Posterior vena cava (tissue), 2 donors: ENCODE measurements at regions not wholly inside any gene's neighbourhood (a gene's known extent, or its start where the extent isn't known, plus 50 kb on each side); places are given as distances from the start of the nearest gene placed in this dataset.
A peak's percentile ranks its signal among the peaks of the same experiment; 100 is the strongest.

Source experiments
- DNase-seq: peaks from one replicate; pipeline ENCODE4 v3.0.0-alpha.2; 2020; ENCODE audit warnings: low spot score
- intact Hi-C, 2 donors: fragments of 100-400 bp; cut with DNase I; formaldehyde crosslinking; loops; one replicate each; pipeline versions ENCODE4 v1.14.1 to v1.14.2; 2022 to 2023
- donor health status: DM: yes; HTN: yes; CAD: no.
- donor health status: DM: yes; HTN: yes; CAD: no.

- intact Hi-C loops: no loop called here
Observed at GRCh38 chr15:69590932-69591524, 138.4 kb downstream of the RPLP1 start.

GRCh38 chr15:69591905-69592508 lies 139.4 kb downstream of the RPLP1 start:
- intact Hi-C loops: no loop called here
- peak; percentile 6 for DNase-seq

More at GRCh38 chr15:69590932-69591524, 138.4 kb downstream of the RPLP1 start:
- peak; percentile 58 for DNase-seq

- peak; percentile 60 for DNase-seq
- intact Hi-C loops: no loop called here
Observed at GRCh38 chr15:69592954-69593353, 140.3 kb downstream of the RPLP1 start.

GRCh38 chr15:69593488-69593887 lies 140.9 kb downstream of the RPLP1 start:
- intact Hi-C loops: no loop called here
- DNase-seq: peak; percentile 50

DNA sequence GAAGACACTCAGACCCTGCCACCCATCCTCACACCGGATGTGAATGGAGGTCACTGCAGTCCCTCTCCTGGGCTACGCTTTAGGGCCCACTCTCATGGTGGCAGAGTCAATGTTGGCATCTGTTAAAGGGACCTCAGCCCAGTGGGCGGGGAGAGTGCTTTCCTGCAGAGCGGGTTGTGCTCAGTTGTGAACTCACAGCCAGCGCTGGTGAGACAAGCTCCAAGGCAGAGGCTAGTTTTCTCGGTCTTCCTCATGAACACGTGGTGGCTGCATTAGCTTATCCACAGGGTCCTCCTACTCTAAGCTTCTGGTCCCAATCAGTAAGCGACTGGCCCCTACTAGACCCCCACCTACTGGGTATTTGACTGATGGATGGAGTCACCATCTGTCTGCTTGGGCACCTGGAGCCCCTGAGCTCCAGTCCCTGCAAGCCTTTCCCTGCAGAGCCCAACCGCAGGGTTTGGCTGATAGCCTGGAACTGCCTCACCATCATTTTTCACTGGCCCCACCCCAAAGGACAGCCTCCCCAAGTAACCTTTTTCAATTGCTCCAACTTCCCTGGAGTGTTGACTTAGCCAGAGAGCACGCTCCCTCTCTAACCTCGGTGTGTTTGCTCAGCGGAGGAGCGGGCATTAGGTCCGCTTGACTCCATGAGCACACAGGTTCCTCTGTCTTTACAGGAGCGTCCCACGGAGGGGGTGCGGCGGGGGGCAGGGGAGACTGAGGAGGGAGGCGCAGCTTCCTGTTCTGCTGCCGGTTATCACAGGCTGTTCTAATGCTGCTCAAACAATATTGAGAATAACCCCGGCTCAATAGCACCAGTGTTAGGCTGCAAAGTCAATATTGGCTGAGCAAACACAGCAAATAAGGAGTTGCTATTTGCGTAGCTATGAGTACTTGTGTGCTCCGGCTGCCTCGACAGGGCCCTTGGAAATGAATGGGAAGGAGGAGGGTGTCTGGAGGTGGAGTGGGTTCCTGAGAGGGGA lies 141.7 kb downstream of the RPLP1 start:
- peak; percentile 91 for DNase-seq
- intact Hi-C loops: no loop called here

DNA sequence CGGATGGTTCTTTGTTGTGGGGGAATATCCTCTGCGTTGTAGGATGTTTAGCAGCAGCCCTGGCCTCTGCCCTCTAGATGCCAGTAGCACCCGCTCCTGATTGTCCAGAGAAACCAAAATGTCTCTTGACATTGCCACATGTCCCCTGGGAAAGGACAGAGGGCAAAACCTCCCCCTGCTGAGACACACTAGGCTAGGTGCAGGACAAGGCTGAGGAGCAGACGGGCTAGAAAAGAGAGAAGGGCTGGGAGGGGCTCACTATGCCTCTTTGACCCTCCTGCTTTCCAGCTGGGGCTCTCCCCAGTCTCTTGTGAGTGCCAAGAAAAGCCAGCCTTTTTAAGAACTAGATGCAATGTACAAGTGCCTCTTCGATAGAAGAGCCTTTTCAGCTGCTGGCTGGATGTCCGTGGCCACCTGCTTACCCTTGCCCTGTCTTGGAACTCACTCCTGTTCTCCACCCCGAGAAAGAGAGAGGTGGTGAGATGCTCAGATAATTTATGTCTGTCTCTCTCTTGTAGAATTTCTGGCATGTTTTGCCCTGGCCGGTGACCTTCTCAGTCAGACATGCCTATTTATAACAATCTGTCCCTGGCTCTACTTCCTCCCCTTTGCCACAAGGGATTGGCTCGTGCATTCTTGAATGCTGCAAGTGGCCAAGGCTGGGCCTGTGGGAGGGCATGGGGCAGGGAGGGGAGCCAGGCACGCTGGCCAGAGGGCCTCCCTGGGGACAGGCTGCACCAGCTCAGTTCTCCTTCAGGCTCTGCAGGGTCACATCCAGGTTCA lies 142.6 kb downstream of the RPLP1 start:
- intact Hi-C loops: no loop called here
- DNase-seq: peak; percentile 82

GRCh38 chr15:69597061-69597592 lies 144.5 kb downstream of the RPLP1 start:
- intact Hi-C loops: no loop called here
- DNase-seq: peak; percentile 43

GRCh38 chr15:69599271-69599670 lies 146.7 kb downstream of the RPLP1 start:
- peak; percentile 17 for DNase-seq
- intact Hi-C loops: no loop called here

GRCh38 chr15:69600556-69601085 lies 148.0 kb downstream of the RPLP1 start:
- DNase-seq: peak; percentile 32
- intact Hi-C loops: no loop called here

- intact Hi-C loops: no loop called here
- peak; percentile 50 for DNase-seq
Observed at GRCh38 chr15:69601711-69602504, 149.3 kb downstream of the RPLP1 start.

DNA sequence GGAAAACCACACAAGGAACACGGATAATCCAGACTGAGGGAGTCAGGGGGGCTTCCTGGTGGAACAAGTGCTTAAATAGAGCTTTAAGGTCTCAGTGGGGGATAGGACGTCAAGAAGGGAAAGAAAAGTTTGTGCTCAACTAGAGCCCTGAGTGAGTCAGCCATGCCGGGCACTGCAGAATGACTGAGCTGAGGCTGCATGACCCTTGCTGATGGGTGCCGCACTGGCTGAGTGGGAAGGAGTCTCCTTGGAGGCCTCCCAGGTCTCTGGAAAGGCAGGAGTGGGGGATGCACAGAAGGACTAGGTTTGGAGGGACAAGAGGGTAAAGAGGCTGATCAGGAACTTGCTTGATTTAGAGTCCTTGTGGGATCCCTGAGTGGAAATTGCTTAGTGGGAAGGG lies 150.3 kb downstream of the RPLP1 start:
- peak; percentile 52 for DNase-seq
- intact Hi-C loops: no loop called here

- intact Hi-C loops: no loop called here
- DNase-seq: peak; percentile 26
Observed at GRCh38 chr15:69603369-69604071, 150.9 kb downstream of the RPLP1 start.

DNA sequence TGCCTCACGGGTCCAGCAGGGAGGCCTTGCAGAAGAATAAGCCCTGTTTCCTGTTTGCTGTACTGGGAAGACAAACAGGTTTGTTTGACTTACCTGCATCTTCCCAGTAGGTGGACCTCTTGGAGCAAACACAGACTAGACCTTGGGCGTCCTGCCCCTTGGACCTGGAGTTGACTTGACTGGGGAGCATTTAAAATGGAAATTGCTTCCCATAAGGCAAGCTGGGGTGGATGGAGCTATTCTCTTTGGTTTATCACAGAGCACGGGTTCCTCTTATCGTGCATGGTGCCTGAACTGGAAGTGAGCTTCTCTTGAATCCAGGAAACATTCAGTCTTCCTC lies 151.4 kb downstream of the RPLP1 start:
- peak; percentile 28 for DNase-seq
- intact Hi-C loops: no loop called here

GRCh38 chr15:69606144-69606543 lies 153.5 kb downstream of the RPLP1 start:
- intact Hi-C loops: no loop called here

DNA sequence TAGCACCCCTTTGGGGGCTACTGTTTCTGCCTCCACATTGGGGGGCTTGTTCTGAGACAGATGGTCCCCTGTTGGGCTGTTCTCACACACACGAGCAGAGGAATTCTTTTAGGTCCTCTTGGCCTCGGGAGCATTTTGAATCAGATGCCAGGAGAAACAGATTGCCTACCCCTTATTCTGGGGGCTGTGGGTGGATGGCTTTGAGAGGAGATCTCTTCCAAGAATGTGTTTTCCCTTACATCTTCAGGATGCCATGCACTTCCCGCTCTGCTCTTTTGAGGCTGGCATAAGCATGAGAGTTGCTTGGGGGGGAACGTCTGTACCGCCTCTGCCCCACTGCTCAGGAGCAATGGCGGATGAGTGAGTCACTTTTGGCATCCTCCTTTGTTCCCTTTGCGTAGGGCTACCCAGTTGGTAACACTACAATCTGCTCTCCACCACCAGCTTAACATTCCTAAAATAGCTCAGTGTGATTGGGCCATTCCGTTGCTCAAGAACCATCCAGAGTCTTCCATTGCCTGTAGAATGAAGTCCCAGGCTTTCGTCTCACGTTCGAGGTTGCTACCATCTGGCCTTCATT lies 154.4 kb downstream of the RPLP1 start:
- DNase-seq: peak; percentile 10
- intact Hi-C loops: no loop called here

More at GRCh38 chr15:69606144-69606543, 153.5 kb downstream of the RPLP1 start:
- peak; percentile 4 for DNase-seq

DNA sequence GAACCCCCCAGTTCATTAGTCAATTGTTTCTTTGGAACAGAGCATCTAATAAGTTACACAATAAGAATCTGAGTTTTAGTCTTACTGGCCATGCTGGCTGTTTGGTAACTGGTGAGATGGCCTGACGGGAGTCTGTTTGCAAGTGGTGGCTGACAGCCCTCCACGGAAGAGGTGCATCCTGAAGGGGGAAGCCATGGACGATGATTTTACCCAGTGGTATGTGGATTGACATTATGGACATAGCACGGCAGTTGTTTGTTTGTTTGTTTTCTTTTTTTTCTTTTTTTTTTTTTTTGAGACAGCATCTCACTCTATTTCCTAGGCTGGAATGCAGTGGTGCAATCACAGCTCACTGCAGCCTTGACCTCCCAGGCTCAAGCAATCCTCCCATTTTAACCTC lies 156.0 kb downstream of the RPLP1 start:
- intact Hi-C loops: no loop called here
- DNase-seq: no peak

- intact Hi-C loops: no loop called here
Observed at GRCh38 chr15:69609176-69609575, 156.6 kb downstream of the RPLP1 start.

More at GRCh38 chr15:69609176-69609575, 156.6 kb downstream of the RPLP1 start:
- no peak for DNase-seq
